Muscle of leg (tissue), 3 donors: ENCODE measurements at regions not wholly inside any gene's neighbourhood (a gene's known extent, or its start where the extent isn't known, plus 50 kb on each side); places are given as distances from the start of the nearest gene placed in this dataset.

Source experiments
- DNase-seq: peaks from one replicate; pipeline ENCODE4 v3.0.0; 2013
- H3K27ac ChIP-seq: one replicate; pipeline ENCODE4 v1.5.1; 2013; ENCODE audit warnings: mild to moderate bottlenecking, low read length, control low read depth
- H3K27me3 ChIP-seq: one replicate; pipeline ENCODE4 v1.6.1; 2013; ENCODE audit warnings: low read length; ENCODE audit not compliant: control insufficient read depth, insufficient read depth
- H3K36me3 ChIP-seq: one replicate; pipeline ENCODE4 v1.6.1; 2013; ENCODE audit warnings: low read length; ENCODE audit not compliant: control insufficient read depth, insufficient read depth
- H3K4me1 ChIP-seq: one replicate; pipeline ENCODE4 v1.6.1; 2013; ENCODE audit warnings: low read length; ENCODE audit not compliant: control insufficient read depth, insufficient read depth
- H3K4me3 ChIP-seq: one replicate; pipeline ENCODE4 v1.5.1; 2013; ENCODE audit warnings: low read length, control low read depth
- H3K9me3 ChIP-seq: replicated peaks from 2 replicates; pipeline ENCODE4 v1.6.1; 2013; ENCODE audit warnings: low read depth, low read length; ENCODE audit not compliant: control insufficient read depth
- WGBS: methylation state at CpG from one replicate; pipeline ENCODE4 v1.1.5; 2013; ENCODE audit warnings: missing lambda C conversion rate; ENCODE audit not compliant: insufficient coverage; 5-methylcytosine and 5-hydroxymethylcytosine counted together

DNA sequence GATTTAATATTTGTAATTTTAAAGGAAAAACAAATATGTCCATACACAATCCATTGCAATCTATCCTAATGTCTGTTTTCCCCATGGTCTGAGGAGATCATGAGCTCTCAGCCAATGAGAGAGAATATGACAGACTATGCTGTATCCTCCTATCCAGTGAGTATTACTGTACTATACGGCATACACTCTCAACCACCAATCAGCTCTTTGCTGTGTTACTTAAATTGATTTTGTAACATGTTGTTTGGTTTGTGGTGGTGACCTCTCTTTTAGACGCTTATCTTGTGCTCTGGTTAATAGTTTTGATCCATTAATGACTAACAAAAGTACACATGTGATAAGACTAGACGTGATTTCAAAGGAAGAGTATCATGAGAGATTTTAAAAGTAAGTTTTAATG is 231.5 kb upstream of the FOXN3 start:
- Histone ChIP-seq H3K4me3 (no peak overlapping the region), H3K27me3 (no peaks in the 10 kb centered on the region), H3K9me3 (no peaks in the 10 kb centered on the region), H3K27ac (no peak overlapping the region), H3K4me1 (no peaks in the 10 kb centered on the region), H3K36me3 (no peaks in the 10 kb centered on the region)
- no CpG with 5 or more reads among the region's 3 CpGs for WGBS
- DNase-seq: no peak

DNA sequence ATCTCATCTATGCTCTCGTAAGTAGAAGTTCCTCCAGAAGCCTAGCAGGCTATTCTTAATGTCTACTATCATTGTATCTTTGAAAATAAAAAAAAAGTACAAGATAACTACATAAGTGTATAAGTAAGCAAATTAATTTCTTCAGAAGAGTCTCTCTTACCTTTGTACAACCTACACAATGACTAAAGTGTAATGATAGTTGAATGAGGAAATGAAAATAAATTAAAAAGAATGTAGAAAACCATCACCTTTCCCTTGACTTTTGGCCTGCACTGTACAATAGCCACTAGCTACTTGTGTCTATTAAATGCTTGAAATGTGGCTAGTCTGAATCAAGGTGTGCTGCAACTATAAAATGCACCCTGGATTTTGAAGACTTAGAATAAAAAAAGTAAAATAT is 229.9 kb upstream of the FOXN3 start:
- Histone ChIP-seq H3K9me3 (no peaks in the 10 kb centered on the region), H3K27ac (no peak overlapping the region), H3K4me1 (no peaks in the 10 kb centered on the region), H3K36me3 (no peaks in the 10 kb centered on the region), H3K27me3 (no peaks in the 10 kb centered on the region), H3K4me3 (no peak overlapping the region)
- no CpG with 5 or more reads among the region's 1 CpG for WGBS
- no peak for DNase-seq

DNA sequence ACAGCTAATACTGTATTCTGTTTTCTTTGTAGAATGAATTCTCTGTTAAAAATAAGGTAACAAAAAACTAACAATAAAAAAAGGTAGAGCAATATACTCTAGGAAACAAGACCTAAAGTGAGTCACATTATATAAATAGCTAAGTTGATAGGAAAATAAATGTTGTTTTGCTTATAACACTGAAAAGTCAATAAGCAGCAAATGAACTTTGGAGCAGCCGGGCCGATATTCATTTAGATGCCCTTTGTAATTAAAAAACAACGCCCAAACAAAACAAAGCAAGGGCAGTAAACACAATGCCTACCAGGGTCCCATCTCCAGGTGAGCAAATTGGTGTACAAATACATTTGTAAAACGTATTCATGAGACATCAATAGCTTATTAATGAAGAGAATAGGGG is 227.6 kb upstream of the FOXN3 start:
- no CpG with 5 or more reads among the region's 4 CpGs for whole genome bisulfite sequencing
- no peak for DNase-seq
- Histone ChIP-seq H3K9me3 (no peaks in the 10 kb centered on the region), H3K36me3 (no peaks in the 10 kb centered on the region), H3K4me3 (no peak overlapping the region), H3K4me1 (no peaks in the 10 kb centered on the region), H3K27me3 (no peaks in the 10 kb centered on the region), H3K27ac (no peak overlapping the region)

GRCh38 chr14:89641495-89642175 is 224.6 kb upstream of the FOXN3 start:
- Histone ChIP-seq H3K9me3 (no peaks in the 10 kb centered on the region), H3K36me3 (no peaks in the 10 kb centered on the region), H3K4me3 (no peak overlapping the region), H3K4me1 (no peaks in the 10 kb centered on the region), H3K27ac (no peak overlapping the region), H3K27me3 (no peaks in the 10 kb centered on the region)
- no peak for DNase-seq
- WGBS: 67% methylated on average over 1 of the region's 8 CpGs

DNA sequence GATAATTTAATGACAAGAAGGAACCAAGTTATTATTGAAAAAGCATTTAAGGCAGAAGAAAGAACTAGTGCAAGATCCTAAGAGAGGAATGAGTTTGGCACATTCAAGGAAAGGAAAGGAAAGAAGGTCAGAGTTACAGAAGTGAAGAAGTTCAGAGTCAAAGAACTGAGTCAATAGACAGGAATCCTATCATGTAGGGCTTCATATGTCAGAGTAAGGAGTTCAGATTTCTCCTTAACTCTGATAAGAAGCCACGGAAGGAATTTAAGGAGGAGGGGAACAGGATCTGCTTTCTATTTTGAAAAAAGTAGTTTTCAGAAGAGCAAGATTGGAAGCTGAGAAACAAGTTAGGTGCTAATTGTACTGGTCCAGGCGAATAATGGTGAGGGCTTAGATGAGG is 223.1 kb upstream of the FOXN3 start:
- Histone ChIP-seq H3K27ac (no peak overlapping the region), H3K4me3 (no peak overlapping the region), H3K27me3 (no peaks in the 10 kb centered on the region), H3K9me3 (no peaks in the 10 kb centered on the region), H3K4me1 (no peaks in the 10 kb centered on the region), H3K36me3 (no peaks in the 10 kb centered on the region)
- 79% methylated on average over 2 of the region's 2 CpGs for WGBS
- DNase-seq: no peak

DNA sequence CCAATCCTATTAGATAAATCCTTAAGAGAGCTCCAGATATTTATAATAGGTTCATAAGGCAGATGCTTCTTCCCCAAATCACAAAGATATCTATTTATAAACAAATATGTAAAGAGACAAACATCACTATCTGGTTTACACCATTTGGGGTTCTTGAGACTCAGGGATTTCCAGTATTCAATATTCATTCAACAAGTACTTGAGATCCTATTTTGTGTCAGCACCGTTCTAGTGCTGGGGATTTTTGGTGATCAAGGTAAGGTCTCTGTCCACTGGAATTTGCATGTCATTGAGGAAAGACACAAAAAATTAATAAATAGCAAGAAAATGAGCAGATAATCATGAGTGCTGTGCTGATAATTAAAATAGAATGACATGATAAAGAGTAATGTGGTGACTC is 222.7 kb upstream of the FOXN3 start:
- no CpG with 5 or more reads among the region's 1 CpG for WGBS
- Histone ChIP-seq H3K36me3 (no peaks in the 10 kb centered on the region), H3K9me3 (no peaks in the 10 kb centered on the region), H3K4me1 (no peaks in the 10 kb centered on the region), H3K27me3 (no peaks in the 10 kb centered on the region), H3K27ac (no peak overlapping the region), H3K4me3 (no peak overlapping the region)
- no peak for DNase-seq

GRCh38 chr14:89638891-89639290 is 221.9 kb upstream of the FOXN3 start:
- Histone ChIP-seq H3K4me3 (no peak overlapping the region), H3K9me3 (no peaks in the 10 kb centered on the region), H3K27me3 (no peaks in the 10 kb centered on the region), H3K4me1 (no peaks in the 10 kb centered on the region), H3K27ac (no peak overlapping the region), H3K36me3 (no peaks in the 10 kb centered on the region)
- 83% methylated on average over 2 of the region's 4 CpGs for WGBS
- no peak for DNase-seq

DNA sequence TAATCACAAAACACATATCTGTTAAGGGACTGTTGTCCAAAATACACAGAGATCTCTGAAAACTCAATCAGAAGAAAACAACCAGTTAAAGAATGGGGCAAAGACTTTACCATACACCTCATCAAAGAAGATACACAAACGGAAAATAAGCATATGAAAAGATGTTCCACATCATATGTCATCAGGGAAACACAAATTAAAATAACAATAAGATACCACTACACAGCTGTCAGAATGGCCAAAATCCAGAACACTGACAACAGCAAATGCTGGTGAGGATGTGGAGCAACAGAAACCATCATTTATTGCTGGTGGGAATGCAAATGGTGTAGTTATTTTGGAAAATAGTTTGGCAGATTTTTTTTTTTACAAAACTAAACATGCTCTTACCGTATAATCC is 220.5 kb upstream of the FOXN3 start:
- no peaks in the 10 kb centered on the region for H3K9me3 ChIP-seq
- no CpG with 5 or more reads among the region's 2 CpGs for WGBS

GRCh38 chr14:89635615-89636014 is 218.6 kb upstream of the FOXN3 start:
- H3K4me1 ChIP-seq: peaks cover 2% of the 10 kb centered on the region
- 90% methylated on average over 2 of the region's 8 CpGs for WGBS
- no peak overlapping the region for H3K27ac ChIP-seq
- no peaks in the 10 kb centered on the region for H3K9me3 ChIP-seq
- no peak overlapping the region for H3K4me3 ChIP-seq
- H3K36me3 ChIP-seq: no peaks in the 10 kb centered on the region
- no peak for DNase-seq
- no peaks in the 10 kb centered on the region for H3K27me3 ChIP-seq

More for the DNA sequence above, 220.5 kb upstream of the FOXN3 start:
- Histone ChIP-seq H3K27me3 (no peaks in the 10 kb centered on the region), H3K4me1 (no peaks in the 10 kb centered on the region), H3K27ac (no peak overlapping the region), H3K36me3 (no peaks in the 10 kb centered on the region), H3K4me3 (no peak overlapping the region)
- no peak for DNase-seq

- Histone ChIP-seq H3K9me3 (no peaks in the 10 kb centered on the region), H3K4me3 (no peak overlapping the region), H3K27ac (no peak overlapping the region), H3K27me3 (no peaks in the 10 kb centered on the region), H3K4me1 (peaks cover 2% of the 10 kb centered on the region), H3K36me3 (no peaks in the 10 kb centered on the region)
- WGBS: no CpG with 5 or more reads among the region's 1 CpG
- DNase-seq: no peak
Measured at GRCh38 chr14:89634037-89634436, 217.0 kb upstream of the FOXN3 start.
